Smooth muscle cell (in vitro differentiated cells): ENCODE measurements at regions not wholly inside any gene's neighbourhood (a gene's known extent, or its start where the extent isn't known, plus 50 kb on each side); places are given as distances from the start of the nearest gene placed in this dataset.

ENCODE experiments used
- DNase-seq: peaks from one replicate; lab custom pipeline; 2025; ENCODE audit not compliant: unreplicated experiment; lab: John Stamatoyannopoulos, UW
- H2AFZ ChIP-seq: fragments of 200-600 bp; sonication (generic); 2 replicates; pipeline ENCODE4 v1.6.0; 2016; ENCODE audit warnings: antibody characterized with exemption, low read depth, mild to moderate bottlenecking
- H3F3A ChIP-seq: fragments of 200-600 bp; sonication (generic); 2 replicates; pipeline ENCODE4 v1.6.0; 2017; ENCODE audit warnings: antibody characterized with exemption, low read depth
- H3K27ac ChIP-seq: fragments of 200-600 bp; sonication (generic); 2 replicates; pipeline ENCODE4 v1.5.1; 2016; ENCODE audit warnings: low read depth, mild to moderate bottlenecking
- H3K27me3 ChIP-seq: fragments of 200-600 bp; sonication (generic); 2 replicates; pipeline ENCODE4 v1.6.1; 2016; ENCODE audit warnings: low read depth, mild to moderate bottlenecking
- H3K36me3 ChIP-seq: fragments of 200-600 bp; sonication (generic); 2 replicates; pipeline ENCODE4 v1.5.1; 2016; ENCODE audit warnings: low read depth
- H3K4me1 ChIP-seq: fragments of 200-600 bp; sonication (generic); 2 replicates; pipeline ENCODE4 v1.5.1; 2016; ENCODE audit warnings: low read depth
- H3K4me2 ChIP-seq: fragments of 200-600 bp; sonication (generic); 2 replicates; pipeline ENCODE4 v1.6.0; 2016; ENCODE audit warnings: mild to moderate bottlenecking
- H3K4me3 ChIP-seq: fragments of 200-600 bp; sonication (generic); 2 replicates; pipeline ENCODE4 v1.5.1; 2016; ENCODE audit warnings: mild to moderate bottlenecking
- H3K79me2 ChIP-seq: fragments of 200-600 bp; sonication (generic); 2 replicates; pipeline ENCODE4 v1.6.0; 2016; ENCODE audit warnings: low read depth, mild to moderate bottlenecking
- H3K9ac ChIP-seq: fragments of 200-600 bp; sonication (generic); 2 replicates; pipeline ENCODE4 v1.6.0; 2016; ENCODE audit warnings: low read depth
- H3K9me3 ChIP-seq: fragments of 200-600 bp; sonication (generic); replicated peaks from 2 replicates; pipeline ENCODE4 v1.5.1; 2016; ENCODE audit warnings: low read depth
- H4K20me1 ChIP-seq: fragments of 200-600 bp; sonication (generic); 2 replicates; pipeline ENCODE4 v1.6.0; 2016; ENCODE audit warnings: low read depth
- WGBS: methylation state at CpG from one replicate; pipeline ENCODE4 v1.1.7; 2016; ENCODE audit warnings: low lambda C conversion rate; 5-methylcytosine and 5-hydroxymethylcytosine counted together
- TF ChIP-seq, protein P1 (sequence below): fragments of 200-600 bp; sonication (generic); IDR thresholded peaks from 2 replicates; pipeline ENCODE4 v1.5.1; 2017; ENCODE audit warnings: borderline replicate concordance, mild to moderate bottlenecking, antibody characterized with exemption; ENCODE audit not compliant: insufficient read depth, poor library complexity, severe bottlenecking

DNA sequence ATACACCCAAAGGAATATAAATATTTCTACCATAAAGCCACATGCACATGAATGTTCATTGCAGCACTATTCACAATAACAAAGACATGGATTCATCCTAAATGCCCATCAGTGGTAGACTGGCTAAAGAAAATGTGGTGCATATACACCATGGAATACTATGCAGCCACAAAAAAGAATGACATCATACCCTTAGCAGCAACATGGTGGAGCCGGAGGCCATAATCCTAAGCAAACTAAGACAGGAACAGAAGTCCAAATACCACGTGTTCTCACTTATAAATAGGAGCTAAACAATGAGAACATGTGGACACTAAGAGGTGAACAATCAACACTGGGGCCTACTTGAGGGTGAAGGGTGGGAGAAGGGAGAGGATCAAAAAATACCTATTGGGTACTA, 198.5 kb downstream of the BMP4 start:
- no peak overlapping the region for H3K4me3 ChIP-seq
- H3K4me1 ChIP-seq: no peaks in the 10 kb centered on the region
- no peaks in the 10 kb centered on the region for H3K79me2 ChIP-seq
- H3K27me3 ChIP-seq: no peaks in the 10 kb centered on the region
- no peaks in the 10 kb centered on the region for H4K20me1 ChIP-seq
- no peaks in the 10 kb centered on the region for H3K9me3 ChIP-seq
- H3K4me2 ChIP-seq: no peak overlapping the region
- TF ChIP-seq, protein P1, sequence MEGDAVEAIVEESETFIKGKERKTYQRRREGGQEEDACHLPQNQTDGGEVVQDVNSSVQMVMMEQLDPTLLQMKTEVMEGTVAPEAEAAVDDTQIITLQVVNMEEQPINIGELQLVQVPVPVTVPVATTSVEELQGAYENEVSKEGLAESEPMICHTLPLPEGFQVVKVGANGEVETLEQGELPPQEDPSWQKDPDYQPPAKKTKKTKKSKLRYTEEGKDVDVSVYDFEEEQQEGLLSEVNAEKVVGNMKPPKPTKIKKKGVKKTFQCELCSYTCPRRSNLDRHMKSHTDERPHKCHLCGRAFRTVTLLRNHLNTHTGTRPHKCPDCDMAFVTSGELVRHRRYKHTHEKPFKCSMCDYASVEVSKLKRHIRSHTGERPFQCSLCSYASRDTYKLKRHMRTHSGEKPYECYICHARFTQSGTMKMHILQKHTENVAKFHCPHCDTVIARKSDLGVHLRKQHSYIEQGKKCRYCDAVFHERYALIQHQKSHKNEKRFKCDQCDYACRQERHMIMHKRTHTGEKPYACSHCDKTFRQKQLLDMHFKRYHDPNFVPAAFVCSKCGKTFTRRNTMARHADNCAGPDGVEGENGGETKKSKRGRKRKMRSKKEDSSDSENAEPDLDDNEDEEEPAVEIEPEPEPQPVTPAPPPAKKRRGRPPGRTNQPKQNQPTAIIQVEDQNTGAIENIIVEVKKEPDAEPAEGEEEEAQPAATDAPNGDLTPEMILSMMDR: no peak
- H3F3A ChIP-seq: no peaks in the 10 kb centered on the region
- 91% methylated on average over 2 of the region's 2 CpGs for WGBS
- H3K27ac ChIP-seq: no peak overlapping the region
- H3K36me3 ChIP-seq: no peaks in the 10 kb centered on the region
- no peak for DNase-seq
- H3K9ac ChIP-seq: no peak overlapping the region
- no peak overlapping the region for H2AFZ ChIP-seq

DNA sequence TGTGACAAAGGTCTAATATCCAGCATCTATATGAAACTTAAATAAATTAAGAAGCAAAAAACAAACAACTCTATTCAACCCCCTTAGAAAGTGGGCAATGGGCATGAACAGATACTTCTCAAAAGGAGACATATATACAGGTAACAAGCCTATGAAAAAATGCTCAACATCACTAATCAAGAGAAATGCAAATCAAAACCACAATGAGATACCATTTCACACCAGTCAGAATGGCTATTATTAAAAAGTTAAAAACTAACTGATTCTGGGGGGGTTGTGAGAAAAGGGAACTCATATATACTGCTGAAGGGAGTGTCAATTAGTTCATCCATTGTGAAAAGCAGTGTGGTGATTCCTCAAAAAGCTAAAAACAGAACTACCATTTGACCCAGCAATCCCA, 198.9 kb downstream of the BMP4 start:
- Histone ChIP-seq H3K79me2 (no peaks in the 10 kb centered on the region), H4K20me1 (no peaks in the 10 kb centered on the region), H3K9me3 (no peaks in the 10 kb centered on the region)

DNA sequence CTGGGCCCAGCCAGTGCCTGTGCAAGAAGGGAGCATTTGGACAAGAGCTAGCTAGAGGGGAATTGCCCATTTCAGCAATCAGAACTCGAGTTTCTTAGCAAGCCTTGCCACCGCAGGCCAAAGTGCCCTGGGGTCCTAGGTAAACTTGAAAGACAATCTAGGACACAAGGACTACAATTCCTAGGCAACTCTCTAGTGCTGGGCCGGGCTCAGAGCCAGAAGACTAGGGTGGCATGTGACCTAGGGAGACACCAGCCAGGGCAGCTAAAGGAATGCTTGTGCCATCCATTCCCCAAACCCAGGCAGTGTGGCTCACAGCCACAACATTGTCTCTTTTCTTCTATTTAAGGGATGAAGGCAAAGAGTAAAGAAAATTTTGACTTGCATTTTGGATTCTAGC, 205.0 kb downstream of the BMP4 start:
- no peaks in the 10 kb centered on the region for H4K20me1 ChIP-seq
- no peak overlapping the region for H3K4me3 ChIP-seq
- WGBS: 94% methylated on average over 3 of the region's 3 CpGs
- DNase-seq: no peak
- H3K79me2 ChIP-seq: no peaks in the 10 kb centered on the region
- no peaks in the 10 kb centered on the region for H3K4me1 ChIP-seq
- no peaks in the 10 kb centered on the region for H3K36me3 ChIP-seq
- no peak overlapping the region for H2AFZ ChIP-seq
- H3K4me2 ChIP-seq: no peak overlapping the region
- H3K27ac ChIP-seq: no peak overlapping the region
- H3K9ac ChIP-seq: no peak overlapping the region
- H3F3A ChIP-seq: no peaks in the 10 kb centered on the region
- TF ChIP-seq, protein P1: no peak
- H3K27me3 ChIP-seq: no peaks in the 10 kb centered on the region
- H3K9me3 ChIP-seq: no peaks in the 10 kb centered on the region

More for the DNA sequence above, 198.9 kb downstream of the BMP4 start:
- Histone ChIP-seq H3K27ac (no peak overlapping the region), H3F3A (no peaks in the 10 kb centered on the region), H3K36me3 (no peaks in the 10 kb centered on the region), H2AFZ (no peak overlapping the region), H3K4me2 (no peak overlapping the region), H3K27me3 (no peaks in the 10 kb centered on the region), H3K4me3 (no peak overlapping the region), H3K9ac (no peak overlapping the region), H3K4me1 (no peaks in the 10 kb centered on the region)
- no peak for DNase-seq
- TF ChIP-seq, protein P1: no peak

DNA sequence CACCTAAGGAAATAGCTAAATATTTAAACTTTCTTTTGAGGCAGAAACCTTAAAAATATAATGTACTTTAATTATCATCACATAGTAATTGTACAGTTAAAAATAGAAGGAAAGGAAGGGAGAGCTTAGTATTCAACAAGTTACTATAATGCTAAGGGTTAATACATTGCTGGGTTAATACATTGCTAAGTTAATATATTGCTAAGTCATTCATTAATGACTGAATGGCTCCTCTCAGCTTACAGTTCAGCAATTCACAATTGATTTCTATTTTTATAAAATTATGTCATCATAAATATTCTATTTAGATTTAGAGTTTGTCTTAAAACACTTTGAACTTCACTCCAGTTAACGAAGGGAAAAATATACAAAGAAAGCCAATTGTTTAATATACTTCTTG, 207.9 kb downstream of the BMP4 start:
- Histone ChIP-seq H3K9ac (no peak overlapping the region), H3K4me3 (no peak overlapping the region), H3K4me2 (no peak overlapping the region), H3K9me3 (no peaks in the 10 kb centered on the region), H3K27ac (no peak overlapping the region), H3F3A (no peaks in the 10 kb centered on the region), H3K36me3 (no peaks in the 10 kb centered on the region), H3K27me3 (no peaks in the 10 kb centered on the region), H4K20me1 (no peaks in the 10 kb centered on the region), H2AFZ (no peak overlapping the region), H3K4me1 (no peaks in the 10 kb centered on the region), H3K79me2 (no peaks in the 10 kb centered on the region)
- DNase-seq: no peak
- 87% methylated on average over 1 of the region's 1 CpG for WGBS
- TF ChIP-seq, protein P1: no peak
